ENCODE measurements at regions not wholly inside any gene's neighbourhood (a gene's known extent, or its start where the extent isn't known, plus 50 kb on each side); places are given as distances from the start of the nearest gene placed in this dataset.

DNA sequence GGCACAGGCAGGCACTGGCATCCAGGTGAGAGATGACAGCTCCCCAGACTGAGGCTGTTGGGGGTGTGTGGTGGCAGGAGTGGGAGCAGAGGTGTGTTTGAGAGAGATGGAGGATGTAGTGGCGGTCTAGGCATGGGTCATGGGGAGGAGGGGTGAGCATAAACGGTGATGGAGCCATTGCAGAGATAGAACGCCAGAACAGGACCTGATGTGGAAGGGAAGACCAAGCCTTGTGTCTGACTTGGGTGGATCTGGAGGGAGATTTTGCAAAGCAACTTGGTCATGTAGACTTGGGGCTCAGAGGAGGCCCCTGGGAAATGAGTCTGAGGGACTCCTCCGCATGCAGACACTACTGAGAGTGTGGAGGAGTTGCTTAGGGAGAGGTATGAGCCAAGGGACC is 50.0 kb upstream of the CLDN5 start:
- no peak for ATAC-seq (ENCODE audit: low FRiP score)
- WGBS, 2 donors = 85 to 89% methylated on average over 4 of the region's 4 CpGs
- Histone ChIP-seq H3K4me1 (ENCODE audit: control insufficient read depth in 1 of 2, insufficient read depth in 2 of 2, low read length in 2 of 2) (no peaks in the 10 kb centered on the region), H3K27me3 (ENCODE audit: control insufficient read depth in 1 of 2, insufficient read depth in 2 of 2, low read length in 1 of 2) (no peaks in the 10 kb centered on the region), H3K4me3 (ENCODE audit: low read length in 2 of 2) (no peak overlapping the region), H3K36me3 (ENCODE audit: control insufficient read depth in 1 of 2, insufficient read depth in 2 of 2, low read length in 1 of 2) (no peaks in the 10 kb centered on the region), H3K9me3 (ENCODE audit: control insufficient read depth, low read length) (no peaks in the 10 kb centered on the region), H3K27ac (ENCODE audit: low read depth in 1 of 2, low read length in 2 of 2) (no peak overlapping the region)
- no peak for DNase-seq
- intact Hi-C loops (cut with DNase I) = no loop called here

DNA sequence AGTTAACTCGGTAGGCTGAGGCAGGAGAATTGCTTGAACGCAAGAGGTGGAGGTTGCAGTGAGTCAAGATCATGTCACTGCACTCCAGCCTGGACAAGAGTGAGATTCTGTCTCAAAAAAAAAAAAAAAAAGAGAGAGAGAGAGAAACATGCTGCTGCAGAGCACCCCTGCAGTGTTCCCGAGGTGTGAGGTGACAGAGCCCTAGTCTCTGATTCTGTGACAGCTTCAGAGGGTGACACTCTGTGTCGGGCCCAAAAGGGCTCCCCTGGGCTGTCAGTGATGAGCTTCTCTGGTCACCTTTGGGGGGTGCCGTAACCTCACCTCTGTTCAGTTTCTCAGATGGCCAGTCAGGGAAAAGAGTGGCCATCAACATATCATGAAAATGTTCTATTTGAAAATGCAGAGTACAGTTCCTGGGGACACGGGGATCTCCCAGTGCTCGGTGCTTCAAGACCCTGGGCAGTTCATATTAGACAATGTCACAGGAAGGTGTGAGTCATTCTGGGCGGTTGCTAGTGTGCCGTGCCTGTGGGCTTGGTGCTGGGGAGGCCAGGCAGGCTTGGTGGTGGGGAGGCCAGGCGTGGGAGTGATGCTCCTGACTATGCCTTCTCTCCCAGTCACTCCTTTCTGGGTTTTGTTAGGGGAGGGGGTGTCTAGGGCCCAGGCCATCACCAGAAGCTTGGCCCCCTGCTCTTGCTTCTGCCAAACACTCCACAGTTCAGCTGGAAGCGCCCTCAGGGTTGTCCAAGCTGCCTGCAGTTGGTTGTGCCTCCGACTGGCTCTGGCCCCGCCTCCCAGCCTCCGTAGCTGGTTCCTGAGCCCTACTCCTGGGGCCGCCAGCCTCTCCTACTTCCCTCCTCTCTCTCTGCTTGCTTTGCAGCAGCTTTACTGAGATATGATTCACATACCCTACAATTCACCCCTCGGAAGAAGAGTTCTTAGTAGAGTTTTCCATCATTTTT is 52.5 kb upstream of the CLDN5 start:
- Histone ChIP-seq H3K9me3 (ENCODE audit: control insufficient read depth, low read length) (no peaks in the 10 kb centered on the region), H3K36me3 (ENCODE audit: control insufficient read depth in 1 of 2, insufficient read depth in 2 of 2, low read length in 1 of 2) (no peaks in the 10 kb centered on the region), H3K4me3 (ENCODE audit: low read length in 2 of 2) (no peak overlapping the region), H3K27me3 (ENCODE audit: control insufficient read depth in 1 of 2, insufficient read depth in 2 of 2, low read length in 1 of 2) (no peaks in the 10 kb centered on the region), H3K27ac (ENCODE audit: low read depth in 1 of 2, low read length in 2 of 2) (no peak overlapping the region), H3K4me1 (ENCODE audit: control insufficient read depth in 1 of 2, insufficient read depth in 2 of 2, low read length in 2 of 2) (no peaks in the 10 kb centered on the region)
- no peak for DNase-seq
- WGBS, 2 donors = 50 to 52% methylated on average over 16 of the region's 16 CpGs
- no peak for ATAC-seq (ENCODE audit: low FRiP score)
- intact Hi-C loops (cut with DNase I) = no loop called here

DNA sequence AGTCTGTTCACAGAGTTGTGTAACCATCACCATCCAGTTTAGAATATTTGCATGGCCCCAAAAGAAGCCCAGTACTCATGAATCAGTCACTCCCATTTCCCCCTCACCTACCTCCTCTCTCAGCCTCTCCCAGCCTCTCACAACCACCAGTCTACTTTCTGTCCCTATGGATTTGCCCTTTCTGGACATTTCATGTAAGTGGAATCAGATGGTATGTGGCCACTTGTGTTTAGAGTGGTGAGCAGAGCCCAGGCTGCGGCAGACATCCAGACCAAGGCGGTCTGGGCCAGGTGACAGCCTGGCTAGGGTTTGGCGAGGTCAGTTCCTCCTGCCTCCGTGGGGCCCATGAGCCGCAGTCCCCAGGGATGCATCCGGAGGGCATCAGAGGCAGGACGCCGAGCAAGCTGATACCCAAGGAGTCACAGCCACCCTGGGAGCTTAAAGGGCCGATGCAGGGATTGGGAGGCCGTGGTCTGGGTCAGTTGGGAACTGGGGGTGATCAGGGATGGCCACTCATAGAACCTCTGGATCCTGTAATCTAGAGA is 53.3 kb upstream of the CLDN5 start:
- intact Hi-C loops (cut with DNase I) = no loop called here
- no peaks in the 10 kb centered on the region for H3K9me3 ChIP-seq (ENCODE audit: control insufficient read depth, low read length)
- H3K4me3 ChIP-seq (ENCODE audit: low read length in 2 of 2) = no peak overlapping the region
- no peak for ATAC-seq (ENCODE audit: low FRiP score)
- DNase-seq = no peak
- H3K4me1 ChIP-seq (ENCODE audit: control insufficient read depth in 1 of 2, insufficient read depth in 2 of 2, low read length in 2 of 2) = no peaks in the 10 kb centered on the region
- H3K27ac ChIP-seq (ENCODE audit: low read depth in 1 of 2, low read length in 2 of 2) = no peak overlapping the region
- H3K27me3 ChIP-seq (ENCODE audit: control insufficient read depth in 1 of 2, insufficient read depth in 2 of 2, low read length in 1 of 2) = no peaks in the 10 kb centered on the region
- WGBS, 2 donors = 65 to 72% methylated on average over 10 of the region's 10 CpGs
- no peaks in the 10 kb centered on the region for H3K36me3 ChIP-seq (ENCODE audit: control insufficient read depth in 1 of 2, insufficient read depth in 2 of 2, low read length in 1 of 2)

DNA sequence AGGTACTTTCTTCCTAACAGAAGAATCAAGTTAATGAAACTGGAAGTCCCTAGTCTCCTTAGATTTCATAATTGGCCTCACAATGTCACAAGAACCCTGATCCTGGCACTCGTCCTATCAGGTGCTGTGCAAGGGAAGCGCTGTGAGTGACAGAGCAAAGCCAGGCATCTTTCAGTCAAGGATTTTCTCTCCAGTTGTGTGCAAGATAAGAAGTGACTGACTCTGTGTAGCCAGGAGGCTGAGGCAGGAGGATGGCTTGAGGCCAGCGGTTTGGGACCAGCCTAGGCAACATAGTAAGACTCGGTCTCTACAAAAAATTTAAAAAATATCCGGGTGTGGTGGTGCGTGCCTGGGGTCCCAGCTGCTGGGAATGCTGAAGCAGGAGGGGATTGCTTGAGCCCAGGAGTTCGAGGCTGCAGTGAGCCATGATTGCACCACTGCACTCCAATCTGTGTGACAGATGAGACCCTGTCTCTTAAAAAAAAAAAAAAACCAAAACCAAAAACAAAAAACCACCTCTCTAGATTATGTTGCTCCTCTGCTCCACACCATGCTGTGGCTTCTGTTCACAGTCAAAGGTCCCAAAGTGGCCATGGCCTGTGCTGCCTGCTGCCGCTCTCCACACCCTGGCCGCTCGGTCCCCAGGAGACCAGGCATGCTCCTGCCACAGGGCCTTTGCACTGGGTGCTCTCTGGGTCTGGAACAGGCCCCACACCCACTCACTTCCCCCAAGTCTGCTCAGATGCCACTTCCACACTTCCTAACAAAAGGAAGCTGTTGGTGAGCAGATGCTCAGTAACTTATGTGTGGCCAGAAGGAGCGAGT is 54.2 kb upstream of the CLDN5 start:
- no peak for DNase-seq
- H3K27ac ChIP-seq (ENCODE audit: low read depth in 1 of 2, low read length in 2 of 2) = no peak overlapping the region
- WGBS, 2 donors = 88% methylated on average over 11 of the region's 11 CpGs

DNA sequence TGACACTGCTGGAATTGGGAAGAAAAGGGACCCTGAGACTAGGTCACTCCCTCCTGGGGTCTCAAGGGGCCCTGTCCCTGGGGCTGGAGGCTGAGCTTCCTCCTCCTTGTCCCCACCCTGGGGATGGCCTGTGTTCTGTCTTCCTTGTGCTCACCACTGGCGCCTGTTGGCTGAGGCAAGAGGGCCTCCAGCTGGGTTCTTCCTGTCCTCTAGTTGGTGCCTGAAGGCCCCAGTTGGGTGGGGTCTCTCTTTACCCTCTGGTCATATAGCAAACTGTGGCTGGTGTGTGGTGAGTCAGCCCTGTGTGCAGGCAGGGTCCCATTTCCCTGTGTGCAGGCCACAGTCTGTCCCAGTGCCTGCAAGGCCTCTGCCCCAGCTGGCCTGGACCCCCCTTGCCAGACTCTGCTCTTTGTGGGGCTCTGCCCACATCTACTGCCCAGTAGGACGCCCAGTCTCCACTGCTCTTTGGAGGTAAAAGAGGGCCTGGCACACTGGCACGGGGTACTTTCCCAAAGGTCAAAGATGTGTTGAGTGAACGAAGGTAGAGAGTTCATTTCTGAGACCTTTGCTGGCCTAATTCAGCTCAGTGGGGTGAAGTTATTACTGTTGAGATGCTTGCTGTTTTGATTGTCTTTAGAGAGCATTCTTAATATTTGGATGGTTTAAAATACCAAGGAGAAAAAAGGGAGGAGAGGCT is 55.1 kb upstream of the CLDN5 start:
- H3K4me3 ChIP-seq (ENCODE audit: low read length in 2 of 2) = no peak overlapping the region
- H3K4me1 ChIP-seq (ENCODE audit: control insufficient read depth in 1 of 2, insufficient read depth in 2 of 2, low read length in 2 of 2) = no peaks in the 10 kb centered on the region
- no peaks in the 10 kb centered on the region for H3K9me3 ChIP-seq (ENCODE audit: control insufficient read depth, low read length)
- WGBS, 2 donors = 82 to 85% methylated on average over 4 of the region's 4 CpGs
- H3K27ac ChIP-seq (ENCODE audit: low read depth in 1 of 2, low read length in 2 of 2) = no peak overlapping the region
- no peaks in the 10 kb centered on the region for H3K36me3 ChIP-seq (ENCODE audit: control insufficient read depth in 1 of 2, insufficient read depth in 2 of 2, low read length in 1 of 2)
- H3K27me3 ChIP-seq (ENCODE audit: control insufficient read depth in 1 of 2, insufficient read depth in 2 of 2, low read length in 1 of 2) = no peaks in the 10 kb centered on the region
- no peak for ATAC-seq (ENCODE audit: low FRiP score)
- intact Hi-C loops (cut with DNase I) = no loop called here
- DNase-seq = no peak

More for the DNA sequence above, 54.2 kb upstream of the CLDN5 start:
- no peak for ATAC-seq (ENCODE audit: low FRiP score)
- no peaks in the 10 kb centered on the region for H3K36me3 ChIP-seq (ENCODE audit: control insufficient read depth in 1 of 2, insufficient read depth in 2 of 2, low read length in 1 of 2)
- H3K9me3 ChIP-seq (ENCODE audit: control insufficient read depth, low read length) = no peaks in the 10 kb centered on the region
- H3K27me3 ChIP-seq (ENCODE audit: control insufficient read depth in 1 of 2, insufficient read depth in 2 of 2, low read length in 1 of 2) = no peaks in the 10 kb centered on the region
- intact Hi-C loops (cut with DNase I) = no loop called here
- H3K4me3 ChIP-seq (ENCODE audit: low read length in 2 of 2) = no peak overlapping the region
- H3K4me1 ChIP-seq (ENCODE audit: control insufficient read depth in 1 of 2, insufficient read depth in 2 of 2, low read length in 2 of 2) = no peaks in the 10 kb centered on the region

DNA sequence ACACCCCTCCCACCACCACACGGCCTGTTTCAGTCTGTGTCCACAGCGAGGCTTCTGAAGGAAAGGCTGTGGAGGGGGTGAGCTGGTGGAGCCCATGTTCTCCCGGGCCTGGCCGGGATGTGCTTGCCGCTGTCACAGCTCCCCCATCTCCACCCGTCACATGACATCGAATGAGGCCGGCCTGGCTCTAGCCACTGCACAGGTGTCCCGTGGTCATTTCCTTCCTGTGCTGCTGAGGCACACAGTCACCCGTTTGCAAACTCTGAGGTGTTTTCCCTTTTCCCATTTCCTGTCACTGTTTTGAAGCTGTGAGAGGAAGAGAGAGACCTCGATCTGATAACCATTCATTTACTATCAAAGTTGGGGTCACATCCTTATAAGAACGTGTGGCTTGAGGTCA is 55.7 kb upstream of the CLDN5 start:
- WGBS, 2 donors = 64 to 65% methylated on average over 12 of the region's 12 CpGs
- intact Hi-C loops (cut with DNase I) = no loop called here
- H3K4me3 ChIP-seq (ENCODE audit: low read length in 2 of 2) = no peak overlapping the region
- no peaks in the 10 kb centered on the region for H3K27me3 ChIP-seq (ENCODE audit: control insufficient read depth in 1 of 2, insufficient read depth in 2 of 2, low read length in 1 of 2)
- H3K36me3 ChIP-seq (ENCODE audit: control insufficient read depth in 1 of 2, insufficient read depth in 2 of 2, low read length in 1 of 2) = no peaks in the 10 kb centered on the region
- H3K9me3 ChIP-seq (ENCODE audit: control insufficient read depth, low read length) = no peaks in the 10 kb centered on the region
- no peak for DNase-seq
- H3K27ac ChIP-seq (ENCODE audit: low read depth in 1 of 2, low read length in 2 of 2) = no peak overlapping the region
- no peak for ATAC-seq (ENCODE audit: low FRiP score)
- H3K4me1 ChIP-seq (ENCODE audit: control insufficient read depth in 1 of 2, insufficient read depth in 2 of 2, low read length in 2 of 2) = no peaks in the 10 kb centered on the region

DNA sequence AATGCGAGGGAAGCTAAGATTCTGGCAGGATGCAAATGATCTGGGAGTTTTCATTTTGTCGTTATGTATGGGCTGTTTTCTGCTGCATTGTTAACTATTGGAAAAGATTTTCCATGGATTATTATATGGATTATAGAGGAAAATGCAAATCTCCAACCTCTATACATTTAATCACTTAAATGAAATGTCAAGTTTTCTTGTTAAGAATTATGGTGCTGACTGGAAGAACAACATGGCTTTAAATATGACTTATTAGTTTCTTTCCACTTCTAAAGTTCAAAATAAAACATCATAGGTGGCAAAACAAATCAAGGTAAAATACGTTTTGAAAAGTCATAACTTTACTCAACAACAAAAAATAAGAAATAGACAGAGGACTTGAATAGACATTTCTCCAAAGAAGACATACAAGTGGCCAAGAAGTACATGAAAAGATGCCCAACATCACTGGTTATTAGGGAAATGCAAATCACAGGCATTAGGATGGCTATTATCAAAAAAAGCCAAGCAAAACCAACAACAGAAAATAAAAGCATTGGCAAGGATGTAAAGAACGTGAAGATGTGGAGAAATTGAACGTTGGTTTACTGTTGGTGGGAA is 56.2 kb upstream of the CLDN5 start:
- H3K4me3 ChIP-seq (ENCODE audit: low read length in 2 of 2) = no peak overlapping the region
- intact Hi-C loops (cut with DNase I) = no loop called here
- DNase-seq (no peak), ATAC-seq (ENCODE audit: low FRiP score) (no peak)
- no peaks in the 10 kb centered on the region for H3K27me3 ChIP-seq (ENCODE audit: control insufficient read depth in 1 of 2, insufficient read depth in 2 of 2, low read length in 1 of 2)
- WGBS, 2 donors = 68 to 75% methylated on average over 5 of the region's 5 CpGs
- H3K9me3 ChIP-seq (ENCODE audit: control insufficient read depth, low read length) = no peaks in the 10 kb centered on the region
- no peak overlapping the region for H3K27ac ChIP-seq (ENCODE audit: low read depth in 1 of 2, low read length in 2 of 2)
- H3K4me1 ChIP-seq (ENCODE audit: control insufficient read depth in 1 of 2, insufficient read depth in 2 of 2, low read length in 2 of 2) = no peaks in the 10 kb centered on the region
- no peaks in the 10 kb centered on the region for H3K36me3 ChIP-seq (ENCODE audit: control insufficient read depth in 1 of 2, insufficient read depth in 2 of 2, low read length in 1 of 2)

DNA sequence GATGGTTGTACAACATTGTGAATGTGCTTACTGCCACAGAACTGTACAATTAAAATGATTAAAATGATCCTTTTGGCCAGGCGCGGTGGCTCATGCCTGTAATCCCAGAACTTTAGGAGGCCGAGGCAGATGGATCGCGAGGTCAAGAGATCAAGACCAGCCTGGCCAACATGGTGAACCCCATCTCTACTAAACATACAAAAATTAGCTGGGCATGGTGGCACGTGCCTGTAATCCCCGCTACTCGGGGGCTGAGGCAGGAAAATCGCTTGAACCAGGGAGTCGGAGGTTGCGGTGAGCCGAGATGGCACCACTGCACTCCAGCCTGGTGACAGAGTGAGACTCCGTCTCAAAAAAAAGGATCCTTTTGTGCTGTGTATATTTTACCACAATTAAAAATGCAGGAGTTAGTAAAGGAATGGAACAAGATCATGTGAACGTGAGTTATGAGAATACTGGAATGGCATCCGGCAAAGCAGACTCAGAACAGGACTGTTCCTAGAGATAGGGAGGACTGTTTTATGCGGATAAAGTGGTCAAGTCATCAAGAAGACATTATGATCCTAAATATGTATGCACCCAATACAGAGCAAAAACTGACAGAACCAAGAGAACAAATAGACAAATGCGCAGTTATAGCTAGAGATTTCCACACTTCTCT is 58.0 kb upstream of the CLDN5 start:
- Histone ChIP-seq H3K36me3 (ENCODE audit: control insufficient read depth in 1 of 2, insufficient read depth in 2 of 2, low read length in 1 of 2) (no peaks in the 10 kb centered on the region), H3K27me3 (ENCODE audit: control insufficient read depth in 1 of 2, insufficient read depth in 2 of 2, low read length in 1 of 2) (no peaks in the 10 kb centered on the region), H3K4me1 (ENCODE audit: control insufficient read depth in 1 of 2, insufficient read depth in 2 of 2, low read length in 2 of 2) (no peaks in the 10 kb centered on the region), H3K4me3 (ENCODE audit: low read length in 2 of 2) (no peak overlapping the region), H3K9me3 (ENCODE audit: control insufficient read depth, low read length) (no peaks in the 10 kb centered on the region), H3K27ac (ENCODE audit: low read depth in 1 of 2, low read length in 2 of 2) (no peak overlapping the region)
- no peak for DNase-seq
- no peak for ATAC-seq (ENCODE audit: low FRiP score)
- intact Hi-C loops (cut with DNase I) = no loop called here
- 83 to 88% methylated on average over 17 of the region's 17 CpGs for WGBS, 2 donors
